Right lobe of liver (tissue), 4 donors: ENCODE measurements at regions not wholly inside any gene's neighbourhood (a gene's known extent, or its start where the extent isn't known, plus 50 kb on each side); places are given as distances from the start of the nearest gene placed in this dataset.

Source experiments
- POLR2A ChIP-seq: fragments of 450-650 bp; IDR thresholded peaks from one replicate; pipeline ENCODE4 v1.6.1; 2017; ENCODE audit warnings: antibody characterized with exemption, mild to moderate bottlenecking
- TF ChIP-seq, protein P1 (sequence below), 4 donors: fragments of 200-600 bp in 3 of 4; fragments of 450-650 bp in 1 of 4; IDR thresholded peaks; one replicate each; pipeline versions ENCODE4 v1.5.1 to v1.8.0; 2016 to 2022; ENCODE audit warnings: antibody characterized with exemption in 4 of 4, mild to moderate bottlenecking in 2 of 4
- donor health status: DM: no; HTN: no; CAD: no.
- donor health status: DM: no; HTN: no; CAD: no.
- donor health status: DM: no; HTN: yes; CAD: no.

DNA sequence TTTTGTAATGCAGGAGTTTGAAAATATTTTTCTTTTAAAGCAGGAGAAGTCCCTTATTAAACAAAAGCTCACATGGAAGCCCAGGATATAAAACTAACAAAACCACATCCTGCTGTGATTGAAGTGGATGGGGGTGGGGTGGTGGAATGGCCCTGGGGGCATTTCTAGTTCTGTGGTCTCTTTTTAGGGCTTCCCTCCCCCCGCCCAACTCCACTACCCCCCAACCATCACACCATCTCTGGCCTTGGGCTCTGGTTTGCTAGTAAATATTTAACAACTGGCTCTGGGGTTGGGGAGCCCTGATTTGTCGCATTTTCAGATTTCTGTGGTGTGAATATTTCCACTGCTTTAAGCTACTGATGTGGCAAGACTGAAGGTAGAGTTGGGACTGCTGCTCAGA, 279.6 kb upstream of the PLET1 start:
- TF ChIP-seq, protein P1, sequence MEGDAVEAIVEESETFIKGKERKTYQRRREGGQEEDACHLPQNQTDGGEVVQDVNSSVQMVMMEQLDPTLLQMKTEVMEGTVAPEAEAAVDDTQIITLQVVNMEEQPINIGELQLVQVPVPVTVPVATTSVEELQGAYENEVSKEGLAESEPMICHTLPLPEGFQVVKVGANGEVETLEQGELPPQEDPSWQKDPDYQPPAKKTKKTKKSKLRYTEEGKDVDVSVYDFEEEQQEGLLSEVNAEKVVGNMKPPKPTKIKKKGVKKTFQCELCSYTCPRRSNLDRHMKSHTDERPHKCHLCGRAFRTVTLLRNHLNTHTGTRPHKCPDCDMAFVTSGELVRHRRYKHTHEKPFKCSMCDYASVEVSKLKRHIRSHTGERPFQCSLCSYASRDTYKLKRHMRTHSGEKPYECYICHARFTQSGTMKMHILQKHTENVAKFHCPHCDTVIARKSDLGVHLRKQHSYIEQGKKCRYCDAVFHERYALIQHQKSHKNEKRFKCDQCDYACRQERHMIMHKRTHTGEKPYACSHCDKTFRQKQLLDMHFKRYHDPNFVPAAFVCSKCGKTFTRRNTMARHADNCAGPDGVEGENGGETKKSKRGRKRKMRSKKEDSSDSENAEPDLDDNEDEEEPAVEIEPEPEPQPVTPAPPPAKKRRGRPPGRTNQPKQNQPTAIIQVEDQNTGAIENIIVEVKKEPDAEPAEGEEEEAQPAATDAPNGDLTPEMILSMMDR (IDR thresholded peaks at IDR 0.05), result no peak
- TF ChIP-seq POLR2A, result no peak
